ENCODE measurements at regions not wholly inside any gene's neighbourhood (a gene's known extent, or its start where the extent isn't known, plus 50 kb on each side); places are given as distances from the start of the nearest gene placed in this dataset.
A peak's percentile ranks its signal among the peaks of the same experiment; 100 is the strongest.

DNA sequence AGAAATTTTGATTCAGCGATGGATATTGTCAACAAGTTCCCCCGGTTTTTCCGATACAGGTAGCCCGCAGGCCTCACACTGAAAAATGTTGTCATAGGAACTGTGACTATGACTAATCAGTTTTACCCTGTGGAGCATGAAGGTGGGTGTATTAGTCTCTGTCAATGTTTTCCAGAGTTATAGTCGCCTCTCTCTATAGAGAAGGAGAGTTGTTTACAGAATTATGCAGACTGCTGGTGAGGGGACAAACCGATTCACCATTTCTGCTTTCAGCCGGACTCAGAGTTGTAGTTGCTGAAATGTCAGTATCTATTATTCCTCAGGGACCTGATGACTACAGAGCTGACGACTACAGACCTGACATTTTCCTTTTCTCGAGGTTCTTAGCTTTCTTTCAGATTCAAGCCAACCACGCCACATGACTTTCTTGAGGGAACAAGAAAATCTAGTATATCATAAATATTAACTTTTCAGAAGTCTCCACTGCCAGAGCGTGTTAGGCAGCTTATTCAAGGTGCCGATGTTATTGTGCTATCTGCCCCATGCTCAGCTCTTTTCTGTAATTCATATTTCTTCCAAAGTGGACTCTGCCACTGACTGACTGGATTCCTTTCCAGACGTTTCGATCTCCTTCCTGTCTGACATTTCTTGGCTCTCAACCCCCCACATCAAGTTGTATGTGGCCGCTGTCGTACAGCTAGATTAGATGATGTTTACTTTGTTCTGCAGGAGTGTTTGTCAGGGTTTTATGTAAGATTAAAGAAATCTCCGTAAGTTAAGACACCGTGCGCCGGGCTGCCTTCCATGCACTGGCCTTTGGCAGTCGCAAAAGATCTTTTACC is 178.1 kb downstream of the FGF1 start:
- peak; percentile 3 for DNase-seq (ENCODE audit: low spot score)

DNA sequence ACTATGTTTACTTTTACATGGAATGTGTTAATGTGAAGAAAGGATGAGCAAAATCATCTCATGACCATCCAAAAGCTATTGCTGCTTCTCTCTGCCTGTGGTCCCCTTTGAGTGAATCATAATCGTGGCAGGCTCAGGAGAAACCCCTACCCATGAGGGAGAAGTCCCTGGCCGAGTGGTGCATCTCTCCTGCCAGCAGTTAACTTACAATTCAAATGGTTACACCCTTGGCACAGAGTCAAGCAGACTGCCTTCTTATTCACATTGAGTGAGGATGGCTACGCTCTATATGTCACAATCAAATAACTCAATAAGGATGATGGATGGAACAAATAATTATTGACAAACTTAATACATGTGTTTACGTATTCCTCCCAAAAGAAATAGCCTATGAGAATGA is 179.1 kb downstream of the FGF1 start:
- no peak for DNase-seq (ENCODE audit: low spot score)

DNA sequence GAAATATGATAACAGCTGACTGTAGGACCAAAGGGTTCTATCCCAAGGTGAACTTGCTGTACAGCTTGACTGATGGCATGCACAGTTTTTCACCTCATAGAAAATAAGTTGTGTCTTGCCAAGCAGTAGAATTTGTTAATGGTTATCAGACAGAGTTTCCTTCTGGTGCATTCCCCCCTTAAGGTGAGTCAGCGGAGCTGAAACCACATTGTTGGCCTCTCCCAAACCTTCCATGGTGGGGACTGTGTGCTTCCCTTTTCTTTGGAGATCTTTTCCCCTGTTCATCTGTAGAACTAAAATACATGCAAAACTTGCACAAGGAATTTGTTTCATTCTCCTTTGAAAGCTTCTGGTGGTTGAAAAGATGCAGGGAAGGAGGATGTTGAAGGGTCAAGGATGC is 179.8 kb downstream of the FGF1 start:
- DNase-seq (ENCODE audit: low spot score), result no peak

DNA sequence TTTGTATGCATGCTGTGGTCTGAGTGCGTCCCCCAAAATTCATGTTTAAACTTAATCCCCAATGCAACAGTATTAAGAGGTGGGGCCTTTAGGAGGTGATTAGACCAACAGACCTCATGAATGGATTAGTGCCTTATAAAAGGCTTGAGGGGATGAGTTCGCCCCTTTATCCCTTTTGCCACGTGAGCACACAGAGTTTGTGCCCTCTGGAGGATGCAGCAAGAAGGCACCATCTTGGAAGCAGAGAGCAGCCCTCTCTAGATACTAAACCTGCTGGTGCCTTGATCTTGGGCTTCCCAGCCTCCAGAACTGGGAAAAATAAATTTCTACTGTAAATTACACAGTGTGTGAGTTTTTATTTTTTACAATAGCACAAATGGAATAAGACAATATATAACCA is 177.1 kb upstream of the SPRY4 start:
- no peak for DNase-seq (ENCODE audit: low spot score)

DNA sequence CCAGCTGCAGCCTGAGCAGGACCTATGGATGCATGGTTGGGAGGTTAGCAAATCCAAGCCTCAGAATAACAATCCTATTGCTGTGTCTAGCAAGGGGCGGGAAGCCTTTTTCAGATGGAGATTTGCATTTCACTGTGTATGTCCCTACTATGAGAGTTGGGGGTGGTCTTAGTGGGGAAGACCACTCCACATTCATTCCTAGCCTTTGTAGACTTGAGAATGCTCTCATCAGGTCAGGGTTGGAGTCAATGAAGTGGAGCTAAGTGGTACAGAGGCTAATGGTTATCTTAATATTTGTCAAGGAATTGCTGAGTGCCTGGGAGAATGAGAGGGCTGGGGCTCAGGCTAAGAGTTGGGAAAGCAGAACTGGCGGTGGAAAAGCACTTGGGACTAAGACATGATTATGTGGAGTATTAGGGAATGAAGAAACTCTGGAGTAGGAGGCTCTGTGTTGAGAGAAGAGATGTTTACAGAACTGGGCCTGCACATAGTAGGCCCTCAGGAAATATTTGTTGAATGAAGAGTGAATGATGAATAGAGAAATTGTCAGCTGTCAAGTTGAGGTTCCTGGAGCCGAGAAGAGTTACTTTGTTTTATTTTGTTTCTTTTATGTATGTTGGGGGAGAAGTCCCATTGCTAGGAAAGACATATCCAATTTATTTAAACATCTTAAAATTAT is 175.5 kb upstream of the SPRY4 start:
- no peak for DNase-seq (ENCODE audit: low spot score)

DNA sequence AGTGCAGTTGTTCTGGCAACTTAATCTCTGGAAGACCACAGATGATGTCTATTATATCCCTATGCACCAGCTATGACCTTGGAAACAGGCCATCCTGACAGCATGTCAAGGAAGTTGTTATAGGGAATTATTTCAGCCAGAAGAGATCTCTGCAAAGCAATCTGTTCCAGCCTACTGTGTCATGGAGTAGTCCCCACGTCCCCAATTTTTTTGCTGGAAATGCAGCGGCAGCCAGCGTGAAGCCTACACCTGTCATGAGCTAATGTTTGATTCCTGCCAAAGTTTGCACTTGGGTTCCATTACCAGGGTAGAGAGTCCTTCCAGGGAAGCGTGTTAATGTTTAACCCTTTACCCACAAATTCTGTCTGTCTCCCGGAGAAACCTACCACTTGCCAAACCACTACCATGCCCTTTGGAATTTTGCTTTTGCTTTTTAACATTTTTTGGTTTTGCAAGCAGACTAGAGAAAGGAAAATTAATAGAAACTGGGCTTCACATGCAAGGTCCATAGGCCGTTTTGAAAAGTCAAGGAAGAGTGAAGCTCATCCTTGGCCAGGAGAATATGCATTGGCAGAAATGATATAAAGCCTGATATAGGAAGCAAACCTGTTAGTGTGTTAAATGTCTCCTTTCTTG is 174.9 kb upstream of the SPRY4 start:
- no peak for DNase-seq (ENCODE audit: low spot score)

DNA sequence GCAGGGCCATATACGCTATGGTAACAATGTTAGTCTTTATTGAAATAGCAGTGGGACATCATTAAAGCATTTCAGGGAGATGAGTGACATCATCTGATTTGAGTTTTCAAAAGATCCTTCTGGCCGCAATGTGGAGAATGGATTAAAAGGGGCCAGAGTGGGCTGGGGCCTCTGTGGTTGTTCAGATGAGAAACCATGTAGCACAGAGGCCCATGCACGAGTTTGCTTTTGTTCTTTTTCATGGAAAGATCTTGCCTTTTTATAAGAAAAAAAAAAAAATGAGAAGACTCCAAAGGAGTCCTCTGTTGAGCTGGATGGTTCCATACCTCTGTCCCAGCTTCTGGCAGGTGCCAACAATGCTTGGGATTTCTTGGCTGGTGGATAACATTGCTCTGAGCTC is 173.5 kb upstream of the SPRY4 start:
- DNase-seq (ENCODE audit: low spot score), result no peak

DNA sequence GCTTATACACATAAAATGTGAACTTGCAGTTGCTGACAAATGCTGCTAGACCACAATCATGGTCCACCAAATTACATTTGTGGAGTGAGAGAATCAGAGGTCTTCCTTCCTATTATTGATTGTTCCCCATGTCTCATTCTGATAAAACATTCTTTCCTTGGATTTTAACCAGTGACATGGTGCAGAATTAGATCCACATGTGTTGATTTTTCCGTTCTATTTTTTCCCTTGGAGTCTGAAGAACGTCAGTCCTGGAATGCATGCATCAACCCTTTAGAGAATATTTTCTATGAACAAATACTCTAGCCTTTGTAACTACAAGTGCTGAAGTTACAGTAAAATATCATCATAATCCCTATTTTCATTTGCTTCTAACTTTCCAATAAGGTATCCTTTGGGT is 170.7 kb upstream of the SPRY4 start:
- DNase-seq (ENCODE audit: low spot score), result no peak

DNA sequence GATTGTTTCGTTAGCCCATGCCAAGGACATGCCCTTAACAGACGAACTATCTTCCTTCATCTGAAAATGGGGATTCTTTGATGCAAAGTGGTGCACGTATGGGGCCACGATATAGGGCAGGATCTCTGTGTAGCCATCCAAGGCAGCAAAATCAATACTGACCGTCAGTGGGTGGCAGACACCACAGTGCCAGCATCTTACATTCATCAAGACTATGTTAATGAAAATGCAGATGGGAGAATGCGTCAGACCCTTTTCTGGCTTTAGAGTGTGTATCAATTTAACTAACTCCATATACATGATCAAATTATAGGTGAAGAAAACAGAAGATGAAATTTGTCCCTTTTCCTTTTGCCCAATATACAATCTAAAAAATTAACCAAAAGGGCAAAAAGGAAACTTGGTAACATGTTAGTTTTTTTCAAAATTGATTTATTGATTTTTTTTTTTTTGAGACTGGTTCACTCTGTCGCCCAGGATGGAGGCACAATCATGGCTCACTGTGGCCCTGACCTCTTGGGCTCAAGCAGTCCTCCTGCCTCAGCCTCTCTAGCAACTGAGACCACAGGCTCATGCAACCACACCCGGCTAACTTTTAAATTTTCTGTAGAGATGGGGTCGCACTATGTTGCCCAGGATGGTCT is 169.2 kb upstream of the SPRY4 start:
- DNase-seq (ENCODE audit: low spot score), result no peak

DNA sequence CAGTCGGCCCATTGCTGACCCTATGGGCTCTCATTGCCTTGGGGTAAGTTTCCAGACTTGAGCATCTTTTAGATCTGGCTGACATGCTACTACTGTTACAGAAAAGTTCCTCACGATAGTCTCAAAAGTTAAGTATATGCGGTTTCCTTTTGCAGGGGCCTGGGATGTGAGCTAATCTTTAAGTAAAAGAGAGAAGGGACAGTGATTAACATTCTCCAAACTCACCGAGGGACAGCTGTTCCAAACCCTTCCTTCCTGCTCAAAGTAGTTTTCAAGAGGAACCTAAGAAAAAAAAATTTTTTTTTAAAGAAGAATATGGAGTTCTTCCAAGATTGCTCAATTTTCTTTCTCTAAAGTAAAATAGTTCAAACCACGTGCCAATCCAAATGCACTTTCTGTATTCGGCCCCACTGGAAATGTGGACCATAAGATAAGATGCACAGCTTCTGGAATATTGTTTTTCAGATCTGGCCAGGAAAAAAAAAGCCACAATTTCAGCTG is 168.0 kb upstream of the SPRY4 start:
- no peak for DNase-seq (ENCODE audit: low spot score)

DNA sequence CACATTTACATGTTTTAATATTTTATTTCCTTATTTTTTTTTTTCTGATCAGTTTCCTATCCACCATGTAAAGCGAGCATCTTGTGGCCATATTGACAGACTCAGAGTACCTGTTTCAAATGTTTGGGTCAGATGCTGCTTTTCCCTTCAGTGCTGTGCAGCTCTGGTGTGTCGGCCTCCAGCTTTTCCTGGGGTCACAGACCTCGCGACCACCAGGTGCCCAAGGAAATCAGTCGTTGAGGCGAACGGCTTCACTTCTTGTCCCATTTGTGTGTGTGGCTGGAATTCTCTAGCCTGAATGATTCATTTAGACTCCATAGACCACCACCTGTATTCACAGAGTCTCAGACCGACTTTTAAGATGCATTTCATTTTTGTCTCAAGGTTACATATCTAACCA is 166.9 kb upstream of the SPRY4 start:
- no peak for DNase-seq (ENCODE audit: low spot score)

DNA sequence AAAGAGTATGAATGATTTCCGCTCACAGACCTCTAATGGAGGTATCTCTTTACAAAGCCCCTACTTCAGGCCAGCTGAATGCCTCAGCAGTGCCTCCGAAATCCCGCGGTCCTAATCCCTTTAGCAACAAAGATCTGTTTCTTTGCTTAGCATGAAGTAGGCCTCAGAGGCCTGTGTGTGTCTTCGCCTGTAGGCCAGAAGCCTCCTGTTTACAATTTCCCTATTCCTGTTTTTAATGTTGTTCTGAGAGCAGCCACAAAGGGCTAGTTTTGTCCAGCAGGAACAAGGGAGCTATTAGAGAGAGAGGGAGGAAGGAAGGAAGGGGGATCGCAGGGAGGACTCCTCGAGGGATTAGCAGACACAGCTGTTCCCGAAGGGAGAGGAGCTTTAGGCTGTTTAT is 166.4 kb upstream of the SPRY4 start:
- DNase-seq (ENCODE audit: low spot score), result no peak

DNA sequence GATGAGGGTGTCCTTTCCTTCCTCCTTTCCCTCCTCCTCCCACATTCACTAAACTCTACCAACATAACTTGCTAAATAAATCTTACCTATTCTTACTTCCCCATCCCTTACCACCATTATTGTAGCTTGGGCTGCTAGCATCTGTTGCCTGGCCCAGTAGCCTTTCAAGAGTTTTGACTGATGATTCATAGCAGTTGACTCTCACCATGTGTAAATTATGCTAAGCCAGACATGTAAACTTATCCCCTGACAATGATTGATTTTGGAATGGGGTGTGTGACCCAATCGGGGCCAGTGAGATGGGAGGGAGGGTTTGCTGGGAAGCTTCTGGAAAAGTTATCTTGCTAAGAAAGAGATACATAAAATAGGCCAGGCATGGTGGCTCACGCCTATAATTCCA is 161.8 kb upstream of the SPRY4 start:
- no peak for DNase-seq (ENCODE audit: low spot score)

DNA sequence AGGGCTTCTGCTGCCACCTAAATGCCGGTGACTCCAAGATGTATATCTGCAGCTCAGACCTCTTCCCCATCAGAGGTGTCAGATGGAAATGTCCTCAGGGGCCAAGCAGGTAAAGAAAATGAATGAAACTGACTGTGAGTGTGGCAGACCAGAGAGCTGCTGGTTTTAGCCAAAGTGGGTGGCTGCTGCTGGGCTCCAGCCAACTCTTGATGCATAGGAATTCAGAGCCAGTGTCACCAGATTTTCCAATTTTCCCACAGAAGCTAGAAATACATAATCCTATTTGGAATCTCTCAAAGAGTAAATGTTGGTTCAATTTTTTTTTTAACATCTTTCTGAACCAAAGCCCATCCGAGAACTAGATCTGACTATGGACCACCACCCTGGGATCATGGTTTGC is 161.2 kb upstream of the SPRY4 start:
- DNase-seq (ENCODE audit: low spot score), result no peak

DNA sequence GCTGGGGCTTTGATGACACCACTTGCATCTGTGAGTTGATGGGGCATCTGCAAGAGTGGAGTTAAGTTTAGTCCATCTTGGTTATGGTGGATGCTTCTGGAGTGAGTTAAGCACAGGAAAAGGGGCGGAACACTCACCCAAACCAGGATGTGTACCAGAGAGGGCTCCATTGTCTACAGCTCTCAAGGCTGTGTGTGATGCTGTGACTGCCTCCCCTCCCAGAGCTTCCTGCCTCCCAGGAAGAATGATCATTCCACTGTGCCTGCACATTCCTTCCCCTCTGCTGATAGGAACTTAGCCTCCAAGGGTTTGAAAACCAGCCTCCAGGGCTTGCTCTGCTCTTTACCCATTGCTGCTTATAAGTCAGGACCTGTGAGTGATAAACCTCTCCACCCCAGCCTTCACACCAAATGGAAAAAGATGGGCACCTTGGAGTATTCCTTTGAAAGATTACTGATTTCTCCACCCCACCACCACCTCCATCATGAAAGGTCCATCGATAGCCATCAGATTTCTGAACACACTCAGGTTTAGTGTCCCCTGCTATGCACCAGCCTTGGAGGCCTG is 160.1 kb upstream of the SPRY4 start:
- DNase-seq (ENCODE audit: low spot score), result no peak

DNA sequence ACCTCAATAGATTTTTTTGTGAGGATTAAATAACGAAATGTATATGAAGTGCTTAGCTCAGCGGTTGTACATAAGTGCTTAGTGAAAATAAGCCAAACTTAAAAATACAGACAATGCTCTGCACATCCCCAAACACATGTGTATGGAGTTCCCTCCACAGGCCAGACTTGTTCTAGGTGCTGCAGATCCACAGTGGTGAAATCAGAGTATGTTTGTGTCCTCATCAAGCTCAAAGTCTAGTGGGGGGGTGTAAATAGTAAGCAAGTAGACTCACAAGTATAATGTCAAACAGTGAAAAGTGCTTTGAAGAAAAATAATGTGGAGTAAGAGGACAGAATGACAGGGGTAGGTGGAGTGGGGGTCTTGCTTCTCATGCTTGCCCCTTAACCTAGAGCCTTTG is 157.4 kb upstream of the SPRY4 start:
- no peak for DNase-seq (ENCODE audit: low spot score)

DNA sequence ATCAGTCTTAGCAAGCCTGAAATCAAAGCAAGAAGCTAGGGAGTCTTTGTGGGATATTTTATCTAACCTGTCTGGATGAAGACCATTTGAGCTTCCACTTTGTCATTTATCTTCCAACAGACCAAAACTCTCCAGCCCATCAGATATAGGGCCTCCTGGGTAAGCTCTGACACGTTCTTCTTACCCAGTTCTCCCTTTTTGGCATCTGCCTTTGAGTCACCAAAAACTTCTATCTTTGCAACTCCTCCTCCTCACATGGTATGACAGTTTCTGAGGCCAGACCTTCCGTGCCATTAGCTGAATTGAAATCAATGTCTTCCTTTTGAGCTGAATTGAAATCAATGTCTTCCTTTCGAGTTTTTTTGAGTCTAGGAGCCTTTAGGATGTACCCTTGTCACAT is 156.6 kb upstream of the SPRY4 start:
- no peak for DNase-seq (ENCODE audit: low spot score)

DNA sequence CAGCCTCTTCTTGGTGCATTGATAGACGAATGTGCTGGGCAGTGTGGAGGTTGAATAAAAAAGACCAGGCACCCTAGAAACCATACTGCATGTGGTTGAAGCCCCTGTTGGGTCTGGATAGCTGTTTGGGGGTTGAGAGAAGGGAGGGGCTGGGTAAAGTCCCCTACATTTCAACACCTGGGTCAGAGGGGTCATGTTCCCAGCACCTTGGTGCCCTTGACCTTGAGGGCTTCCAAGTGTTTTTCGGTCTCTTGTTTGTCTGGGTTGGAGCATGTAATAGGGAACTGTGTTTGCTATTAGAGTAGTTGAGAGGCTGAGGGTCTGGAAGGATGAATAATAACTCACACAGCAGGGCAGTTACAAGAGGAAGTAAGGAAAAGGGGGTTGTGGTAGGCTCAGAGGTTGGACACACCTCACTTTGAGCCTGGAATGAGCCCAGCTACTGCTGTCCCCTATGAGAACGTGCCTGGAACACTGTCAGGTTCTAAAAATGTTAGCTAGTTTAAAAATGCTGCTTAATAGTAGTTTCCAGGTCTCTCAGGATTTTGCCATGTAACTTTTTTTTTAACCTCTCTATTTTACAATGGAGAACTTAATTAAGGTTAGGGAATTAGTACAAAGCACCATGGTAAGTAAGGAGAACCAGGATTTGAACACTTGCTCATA is 155.2 kb upstream of the SPRY4 start:
- no peak for DNase-seq (ENCODE audit: low spot score)

DNA sequence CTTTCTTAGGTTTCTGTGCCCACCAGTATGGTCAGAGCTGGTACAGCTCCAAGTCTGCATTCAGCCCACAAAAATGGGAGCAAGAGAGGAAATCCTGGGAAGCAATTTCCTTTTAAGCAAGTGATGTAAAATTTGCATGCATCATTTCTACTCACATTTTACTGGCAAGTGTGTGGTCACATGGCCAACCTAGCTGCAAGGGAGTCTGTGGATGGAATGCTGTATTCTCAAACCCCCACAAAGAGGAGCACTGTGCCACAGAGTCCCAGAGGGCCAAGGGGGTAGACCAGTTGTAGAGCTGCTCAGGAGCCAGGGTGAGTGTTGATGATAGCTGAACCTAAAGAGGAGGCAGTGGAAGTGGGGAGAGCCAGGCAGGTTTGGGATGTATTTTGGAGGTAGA is 154.3 kb upstream of the SPRY4 start:
- DNase-seq (ENCODE audit: low spot score), result no peak

DNA sequence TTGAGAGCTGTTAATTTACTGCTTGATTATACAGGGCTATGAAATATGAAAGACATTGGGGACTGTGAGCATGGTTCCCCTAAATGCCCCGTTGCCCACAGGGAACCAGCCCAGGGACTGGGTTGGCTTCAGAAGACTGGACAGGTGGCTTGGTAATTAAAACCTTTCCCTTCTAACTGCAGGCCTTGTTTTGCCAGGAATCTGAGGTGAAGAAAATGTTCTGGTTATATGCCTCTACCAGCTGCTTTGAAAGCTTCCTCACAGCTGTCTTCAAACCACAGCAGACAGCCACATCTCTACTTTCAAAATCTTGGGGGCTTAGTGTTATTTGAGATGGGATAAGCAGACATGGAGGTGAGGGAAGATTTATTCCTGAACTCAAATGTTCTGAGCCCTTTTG is 153.3 kb upstream of the SPRY4 start:
- DNase-seq (ENCODE audit: low spot score), result no peak

DNA sequence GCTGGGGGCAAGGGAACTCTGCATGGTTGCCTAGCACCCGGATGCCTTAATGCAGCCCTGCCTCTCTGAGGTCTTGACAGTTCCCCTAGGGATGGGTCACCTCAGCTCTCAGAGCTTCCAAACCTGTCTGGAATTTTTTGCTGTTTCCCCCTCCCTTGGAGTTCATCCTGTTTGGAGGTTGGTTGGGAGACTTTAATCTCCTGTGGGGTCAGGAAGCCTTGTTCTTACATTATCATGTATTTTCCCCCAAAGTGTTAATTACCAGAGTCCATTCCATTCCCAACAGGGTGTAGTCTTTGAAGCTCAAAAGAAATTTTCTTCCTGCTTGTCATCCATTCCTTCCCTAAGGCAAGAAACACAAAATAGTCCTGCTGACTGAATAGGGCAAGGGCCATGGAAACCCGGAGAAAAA is 150.3 kb upstream of the SPRY4 start:
- no peak for DNase-seq (ENCODE audit: low spot score)
